Activated T-helper 1 cell treated with Interleukin-2 at 50 U/mL for 16 hours (primary cell): ENCODE measurements at regions not wholly inside any gene's neighbourhood (a gene's known extent, or its start where the extent isn't known, plus 50 kb on each side); places are given as distances from the start of the nearest gene placed in this dataset.
"Not testable (repeated sequence)": the region's sequence is repeated elsewhere in the genome, so short reads cannot be mapped to it uniquely, and the experiment has no call there.

Experiments
- DNase-seq: peaks from one replicate; pipeline ENCODE4 v3.0.0-alpha.2; 2020; ENCODE audit warnings: low read depth

DNA sequence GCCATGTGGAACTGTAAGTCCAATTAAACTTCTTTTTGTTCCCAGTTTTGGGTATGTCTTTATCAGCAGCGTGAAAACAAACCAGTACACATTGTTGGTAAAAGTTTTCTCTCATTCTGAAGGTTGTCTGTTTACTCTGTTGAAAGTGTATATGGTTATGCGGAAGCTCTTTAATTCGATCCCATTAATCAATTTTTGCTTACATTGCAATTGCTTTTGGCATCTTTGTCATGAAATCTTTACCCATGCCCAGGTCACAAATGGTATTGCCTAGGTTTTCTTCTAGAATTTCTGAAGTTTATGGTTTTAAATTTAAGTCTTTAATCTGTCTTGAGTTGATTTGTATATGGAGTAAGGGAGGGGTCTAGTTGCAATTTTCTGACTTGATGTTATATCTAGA is 1901.9 kb downstream of the MAT2B start:
- DNase-seq, result no peak

DNA sequence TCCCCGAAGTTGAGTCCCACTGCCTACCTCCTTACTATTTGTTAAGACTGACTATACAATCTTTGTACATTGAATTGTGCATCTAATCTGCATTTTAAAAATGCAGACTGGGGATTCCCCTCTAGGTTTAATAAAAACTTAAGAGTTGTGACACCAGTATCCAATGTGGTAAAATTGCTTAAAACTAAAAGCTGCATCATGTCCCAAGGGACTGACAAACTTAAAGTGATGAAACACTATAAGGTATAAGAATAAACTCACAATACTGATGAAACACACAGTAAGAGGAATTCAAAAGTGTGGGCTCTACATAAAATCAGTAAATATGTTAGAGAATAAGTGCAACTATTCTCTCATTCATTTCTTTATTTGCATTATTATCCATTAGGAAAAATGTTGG is 1905.1 kb downstream of the MAT2B start:
- no peak for DNase-seq

DNA sequence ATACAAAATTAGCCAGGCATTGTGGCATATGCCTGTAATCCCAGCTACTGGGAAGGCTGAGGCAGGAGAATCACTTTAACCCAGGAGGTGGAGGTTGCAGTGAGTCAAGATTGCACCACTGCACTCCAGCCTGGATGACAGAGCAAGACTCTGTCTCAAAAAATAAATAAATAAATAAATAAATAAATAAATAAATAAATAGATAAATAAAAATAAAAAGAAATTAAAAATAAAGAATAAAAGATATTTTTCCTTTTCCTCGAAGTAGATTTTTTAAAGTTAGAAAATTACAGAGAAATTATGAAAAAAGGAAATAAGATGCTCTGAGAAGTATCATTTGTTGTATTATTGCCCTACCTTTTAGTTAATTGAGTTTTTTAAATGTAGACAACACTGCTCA is 1906.1 kb downstream of the MAT2B start:
- DNase-seq, result not testable (repeated sequence)

DNA sequence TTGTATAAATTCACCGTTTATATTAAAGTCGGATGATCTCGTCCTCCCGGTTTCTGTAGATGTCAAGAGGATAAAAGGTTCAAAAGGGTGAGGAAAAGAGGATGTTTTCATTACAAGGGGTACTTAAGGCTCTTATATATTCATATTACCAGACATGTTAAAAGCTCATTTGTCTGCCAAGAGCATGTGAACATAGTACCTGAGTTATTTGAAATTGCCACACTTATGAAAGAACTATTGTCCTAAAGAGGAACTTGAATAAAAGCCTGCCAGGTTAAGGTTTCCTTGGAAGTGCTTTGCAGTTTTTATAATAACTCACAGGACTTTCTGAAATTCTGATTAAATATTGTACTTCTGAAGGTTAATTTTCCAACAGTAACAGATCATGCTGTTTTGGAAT is 1915.1 kb downstream of the MAT2B start:
- DNase-seq, result no peak

DNA sequence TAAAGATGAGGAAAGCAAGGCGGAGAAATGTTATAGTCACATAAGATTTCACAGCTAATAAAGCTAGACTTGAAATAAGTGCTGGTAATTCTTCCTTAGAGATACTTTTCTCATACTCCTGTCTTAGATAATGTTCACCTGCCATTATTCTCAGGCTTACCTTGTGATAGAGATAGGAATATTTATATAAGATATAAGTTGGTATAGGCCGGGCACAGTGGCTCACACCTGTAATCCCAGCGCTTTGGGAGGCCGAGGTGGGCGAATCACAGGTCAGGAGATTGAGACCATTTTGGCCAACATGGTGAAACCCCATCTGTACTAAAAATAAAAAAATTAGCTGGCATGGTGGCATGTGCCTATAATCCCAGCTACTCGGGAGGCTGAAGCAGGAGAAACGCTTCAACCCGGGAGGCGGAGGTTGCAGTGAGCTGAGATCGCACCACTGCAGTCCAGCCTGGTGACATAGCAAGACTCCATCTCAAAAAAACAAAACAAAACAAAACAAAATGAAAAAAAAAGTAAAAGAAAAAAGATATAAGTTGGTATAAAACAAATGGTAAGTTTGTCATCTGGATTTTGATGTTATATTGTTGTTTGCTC is 1918.4 kb downstream of the MAT2B start:
- no peak for DNase-seq

DNA sequence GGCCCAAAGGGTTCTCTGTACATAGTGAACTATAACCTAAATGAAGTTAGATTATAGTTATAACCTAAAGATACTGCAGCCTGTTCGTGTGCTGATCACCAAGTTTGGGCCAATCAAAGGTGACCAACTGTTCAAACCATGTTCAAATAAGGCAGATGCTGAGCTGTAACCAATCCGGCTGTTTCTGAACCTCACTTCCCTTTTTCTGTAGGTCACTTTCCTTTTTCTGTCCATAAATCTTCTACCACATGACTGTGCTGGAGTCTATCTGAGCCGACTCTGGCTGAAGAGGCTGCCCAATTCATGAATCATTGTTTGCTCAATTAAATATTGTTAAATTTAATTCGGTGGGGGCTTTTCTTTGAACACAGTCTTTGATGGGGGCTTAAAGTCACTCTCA is 1920.2 kb downstream of the MAT2B start:
- no peak for DNase-seq

DNA sequence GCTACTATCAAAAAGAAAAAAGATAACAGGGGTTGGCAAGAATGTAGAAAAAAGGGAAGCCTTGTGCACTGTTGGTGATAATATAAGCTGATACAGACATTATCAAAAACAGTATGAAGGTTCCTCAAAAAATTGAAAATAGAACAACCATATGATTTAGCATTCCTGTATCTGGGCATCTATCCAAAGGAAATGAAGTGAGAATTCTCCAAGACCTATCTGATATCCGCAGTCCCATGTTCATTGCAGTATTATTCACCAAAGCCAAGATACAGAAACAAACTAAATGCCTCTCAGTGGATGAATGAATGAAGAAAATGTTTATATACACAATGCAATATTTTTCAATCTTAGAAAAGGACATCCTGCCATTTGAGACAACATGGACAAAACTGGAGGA is 1943.3 kb downstream of the MAT2B start:
- DNase-seq, result no peak

DNA sequence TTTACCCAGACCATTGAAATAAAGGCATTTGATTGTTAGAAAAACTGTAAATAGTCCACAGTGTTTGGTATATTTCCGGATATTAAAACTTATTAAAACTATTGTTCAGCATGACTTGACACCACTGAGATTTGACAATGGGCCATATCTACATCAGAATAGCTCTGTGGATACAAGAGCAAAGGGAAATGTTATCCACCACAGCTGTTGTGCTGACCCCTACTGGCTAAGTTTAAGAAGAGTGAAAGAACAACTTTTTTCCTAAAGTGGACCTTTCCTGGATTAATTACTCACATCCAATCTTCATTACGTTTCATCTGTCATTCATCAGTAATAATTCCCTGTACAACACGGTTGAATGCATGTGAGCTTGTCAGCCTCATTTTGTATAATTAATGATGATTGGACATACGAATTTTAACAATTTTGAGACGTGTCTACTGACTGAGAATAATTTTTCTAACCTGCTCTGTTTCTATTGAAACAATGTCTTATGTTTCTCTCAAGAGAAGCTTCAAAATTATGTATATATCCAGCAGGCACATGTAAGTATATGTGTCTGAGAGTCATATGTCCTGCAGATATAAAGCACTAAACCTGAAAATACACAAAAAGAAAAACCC is 1952.6 kb downstream of the MAT2B start:
- DNase-seq, result no peak

DNA sequence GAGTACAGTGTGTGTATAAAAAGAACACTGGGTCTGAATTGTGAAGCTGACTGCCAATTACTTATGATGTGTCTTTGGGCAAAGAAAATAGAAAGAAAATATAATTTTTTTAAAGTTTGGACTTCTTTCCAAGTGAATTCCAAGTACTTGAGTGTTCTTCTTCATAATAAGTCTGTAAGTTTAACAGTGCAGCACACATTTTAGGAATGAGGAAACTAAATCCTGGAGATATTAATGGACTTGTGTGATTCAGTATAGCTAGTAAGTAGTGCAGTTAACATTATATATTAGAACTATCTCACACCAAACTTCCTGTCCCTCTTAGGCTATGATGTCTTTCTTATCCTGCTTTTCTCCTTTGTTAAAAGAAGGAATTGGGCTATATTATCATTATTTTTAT is 1953.8 kb downstream of the MAT2B start:
- no peak for DNase-seq

DNA sequence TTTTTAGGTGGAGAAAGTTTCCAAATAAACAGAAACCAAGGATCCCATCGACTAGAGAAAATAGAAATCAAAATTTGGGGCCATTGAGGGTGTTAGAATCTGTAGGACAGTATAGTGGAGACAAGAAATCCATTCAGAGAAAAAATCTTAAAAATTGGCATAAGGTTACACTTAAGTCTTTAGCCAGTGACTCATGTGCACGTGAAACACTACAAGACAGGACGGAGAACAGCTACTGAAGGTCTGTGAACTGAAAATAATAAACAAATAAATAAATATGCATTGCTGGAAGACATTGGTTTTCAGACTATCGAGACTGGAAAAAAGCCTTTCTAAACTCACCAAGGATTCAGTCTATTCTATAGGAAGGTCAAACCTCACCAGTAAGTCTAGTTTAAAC is 1955.5 kb downstream of the MAT2B start:
- DNase-seq, result no peak

DNA sequence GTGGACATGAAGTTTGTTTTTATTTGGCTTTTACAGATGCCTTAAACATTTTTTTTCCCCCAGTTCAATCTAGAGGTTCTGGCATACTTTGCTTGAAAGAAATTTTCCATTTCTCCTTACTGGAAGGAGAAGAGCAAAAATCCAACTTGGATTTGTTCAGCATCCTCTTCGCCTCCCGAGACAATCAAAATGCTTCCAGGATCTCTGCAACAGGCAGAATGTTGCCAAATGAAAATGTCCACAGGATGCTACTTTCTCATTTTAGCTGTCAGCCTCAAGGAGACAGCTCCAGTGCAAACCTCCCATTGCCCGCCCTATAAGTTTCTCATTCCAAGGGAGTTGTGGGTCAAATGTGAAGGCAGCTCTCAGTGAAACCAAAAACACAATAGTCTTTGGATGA is 1972.1 kb downstream of the MAT2B start:
- DNase-seq, result no peak

DNA sequence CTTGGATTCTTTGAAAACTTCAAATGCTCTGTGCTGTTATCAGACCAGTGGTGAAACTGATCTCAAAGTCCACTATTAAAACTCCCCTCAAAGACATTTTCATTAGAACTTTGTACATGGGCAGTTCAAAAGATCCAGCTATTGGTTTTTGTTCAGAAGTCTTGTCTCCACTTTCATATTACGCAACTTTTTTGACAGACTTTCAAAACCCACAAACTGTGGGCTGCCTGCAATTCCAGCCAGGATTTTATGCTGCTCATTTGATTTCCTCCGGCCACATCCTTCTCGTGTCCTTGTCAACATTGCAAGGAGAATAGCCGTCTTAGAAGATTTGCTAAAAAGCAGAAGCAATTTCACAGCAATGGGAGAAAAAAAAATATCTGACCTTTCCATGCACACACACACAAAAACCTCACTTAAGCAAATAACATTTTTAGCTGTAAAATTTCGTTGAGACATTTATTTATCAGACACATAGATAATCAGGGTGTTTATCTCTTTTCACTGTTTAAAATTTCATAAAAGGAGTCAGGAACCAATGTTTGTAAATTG is 1990.5 kb downstream of the MAT2B start:
- no peak for DNase-seq

DNA sequence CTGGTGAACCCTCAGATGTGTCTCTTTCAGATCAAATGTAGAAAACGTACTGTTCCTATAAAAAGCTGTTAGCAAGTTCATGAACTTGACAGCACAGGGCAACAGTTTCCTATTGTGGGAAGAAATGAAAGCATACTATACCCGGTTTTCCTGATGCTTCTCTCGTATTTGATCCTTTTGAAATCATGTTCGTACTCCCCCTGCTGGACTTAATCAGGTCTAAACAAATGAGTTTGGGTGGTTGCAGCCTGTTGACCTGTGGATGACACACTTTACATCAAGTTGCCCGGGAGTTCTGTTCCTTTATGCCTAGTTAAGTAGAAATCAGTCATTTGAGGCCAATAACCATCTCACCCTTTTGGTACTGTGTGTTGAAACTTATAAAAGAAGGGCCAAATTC is 1992.3 kb downstream of the MAT2B start:
- no peak for DNase-seq

DNA sequence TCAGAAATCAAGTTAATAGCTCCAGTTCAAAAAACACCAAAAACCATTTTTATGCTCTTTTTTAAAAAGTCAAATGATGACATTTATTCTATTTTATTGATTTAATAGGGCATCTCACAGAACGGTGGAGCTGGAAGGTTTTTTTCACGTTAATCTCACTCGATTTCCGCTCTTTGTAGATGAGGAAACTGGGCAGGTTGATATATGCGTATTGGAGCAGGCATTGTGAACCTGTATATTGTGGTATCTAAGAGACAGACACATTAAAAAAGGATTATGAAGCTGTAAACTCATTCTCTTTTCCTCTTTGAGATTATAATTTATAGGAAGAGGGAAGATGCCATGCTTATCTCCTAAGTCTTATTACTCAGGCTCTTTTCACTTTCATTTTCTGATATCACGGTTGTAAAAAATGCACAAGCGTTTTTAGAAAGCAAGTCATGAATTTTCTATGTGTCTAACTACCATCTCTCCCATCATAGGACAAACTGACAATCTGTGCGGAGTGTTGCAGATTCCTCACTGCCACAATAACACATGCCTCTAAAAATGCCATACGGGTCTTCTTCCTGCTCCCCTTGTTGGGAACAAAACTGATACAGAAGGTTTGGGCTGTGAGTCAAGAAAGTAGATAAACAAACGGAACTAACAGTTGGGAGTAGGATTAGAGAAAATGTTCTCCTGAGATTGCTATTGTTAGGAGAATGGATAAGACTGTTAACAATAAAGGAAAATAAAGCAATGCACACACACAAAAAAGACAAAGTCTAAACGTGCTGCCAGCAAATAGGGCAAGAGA is 1997.7 kb downstream of the MAT2B start:
- DNase-seq, result no peak

DNA sequence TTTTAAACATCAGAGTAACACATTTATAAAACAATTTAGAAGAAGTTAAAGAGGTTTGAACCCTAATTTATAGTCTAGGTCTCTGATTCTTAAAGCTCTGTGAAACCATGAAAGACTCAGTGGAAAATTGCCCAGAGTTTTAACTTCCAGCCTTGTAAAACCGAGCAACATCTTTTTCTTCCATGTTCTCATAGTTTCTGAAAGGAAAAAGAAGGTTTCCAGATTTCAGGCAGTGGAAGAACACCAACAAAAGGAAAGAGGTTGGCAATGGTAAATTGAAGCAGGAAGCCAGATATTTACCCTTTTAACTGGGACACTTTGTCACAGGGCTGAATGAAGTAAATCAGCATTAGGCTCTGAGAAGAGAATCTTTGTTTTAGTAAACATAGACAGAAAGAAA is 1999.3 kb downstream of the MAT2B start:
- DNase-seq, result no peak

DNA sequence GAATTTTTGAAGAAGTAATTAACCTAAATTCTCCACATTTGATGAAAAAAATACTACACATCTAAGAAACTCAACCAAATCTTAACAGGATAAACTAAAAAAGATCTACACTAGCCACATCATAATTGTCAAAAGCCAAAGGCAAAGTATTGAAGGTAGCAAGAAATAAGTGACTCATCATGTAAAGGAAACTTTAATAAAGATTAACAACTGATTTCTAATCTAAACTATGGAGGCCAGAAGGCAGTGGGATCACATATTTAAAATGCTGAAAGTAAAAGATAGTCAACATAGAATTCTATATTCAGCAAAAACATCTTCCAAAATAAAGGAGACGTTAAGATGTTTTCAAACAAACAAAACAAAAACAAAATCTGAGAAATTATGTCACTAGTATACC is 2002.9 kb downstream of the MAT2B start:
- no peak for DNase-seq

DNA sequence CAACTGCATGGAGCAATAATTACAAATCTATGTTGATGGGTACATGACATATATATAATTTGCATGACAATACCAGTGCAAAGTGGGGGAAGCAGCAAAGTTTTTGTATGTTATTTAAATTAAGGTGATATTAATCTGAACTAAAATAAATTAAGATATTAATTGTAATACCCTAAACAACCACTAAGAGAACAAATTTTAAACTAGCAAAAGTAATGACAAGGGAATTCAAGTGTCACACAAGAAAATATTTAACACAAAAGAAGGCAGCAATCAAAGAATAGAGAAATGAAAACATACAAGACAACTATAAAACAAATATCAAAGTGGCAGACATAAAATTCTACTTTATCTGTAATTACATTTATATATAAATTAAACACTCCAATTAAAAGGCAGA is 2003.4 kb downstream of the MAT2B start:
- no peak for DNase-seq

DNA sequence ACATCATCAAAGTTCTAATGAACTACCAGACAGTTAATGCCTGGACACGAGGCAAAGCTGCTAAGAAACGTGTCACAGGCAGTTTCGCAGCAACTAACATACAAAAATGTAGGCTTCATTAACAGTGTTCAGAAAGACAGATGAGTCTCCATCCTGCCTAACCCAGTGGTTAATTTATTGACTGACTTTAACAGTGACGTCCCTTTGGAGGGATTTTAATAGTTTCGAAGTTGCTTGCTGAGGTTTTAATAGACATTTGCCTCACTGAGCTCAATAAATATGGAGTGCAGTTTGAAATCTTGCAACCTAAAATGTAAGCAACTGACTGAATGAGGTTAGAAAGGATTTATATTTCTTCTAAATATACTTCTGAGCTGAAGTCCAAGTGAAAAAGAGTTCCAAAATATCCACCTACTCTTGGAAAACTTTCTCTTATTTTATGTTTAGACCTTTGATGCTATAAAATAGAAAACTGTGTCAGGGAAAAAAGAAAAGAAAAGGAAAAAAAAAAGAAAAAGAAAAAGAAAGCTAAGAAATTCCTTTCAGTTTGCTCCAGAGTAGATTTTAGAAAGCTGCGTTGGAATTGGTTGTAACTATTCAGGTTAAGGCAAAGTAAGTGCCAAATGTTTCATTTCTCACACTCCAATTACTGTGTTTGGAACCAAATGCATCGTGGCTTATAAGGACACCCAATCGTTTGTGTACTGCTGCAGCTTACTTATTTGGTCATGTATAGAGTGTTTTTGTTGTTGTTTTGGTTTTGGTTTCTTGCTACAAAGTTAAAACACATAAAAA is 2016.6 kb downstream of the MAT2B start:
- DNase-seq, result no peak

DNA sequence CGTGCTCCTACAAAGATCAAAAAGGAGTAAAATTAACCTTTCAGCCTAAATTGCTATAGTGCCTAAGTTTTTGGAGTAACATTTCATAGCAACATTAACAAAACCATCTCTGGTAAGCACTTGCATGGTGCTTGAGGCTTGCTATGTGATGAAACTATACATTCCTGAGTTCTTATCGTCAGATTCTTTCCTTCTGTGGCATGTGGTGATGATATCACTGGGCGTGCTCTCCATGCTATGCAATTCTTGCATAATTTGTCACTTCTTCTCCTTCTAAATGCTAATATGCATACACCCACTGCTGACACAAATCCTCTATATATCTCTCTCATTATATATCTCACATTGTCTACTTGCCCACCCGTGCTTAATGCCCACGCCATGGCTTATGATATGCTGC is 2019.9 kb downstream of the MAT2B start:
- no peak for DNase-seq

DNA sequence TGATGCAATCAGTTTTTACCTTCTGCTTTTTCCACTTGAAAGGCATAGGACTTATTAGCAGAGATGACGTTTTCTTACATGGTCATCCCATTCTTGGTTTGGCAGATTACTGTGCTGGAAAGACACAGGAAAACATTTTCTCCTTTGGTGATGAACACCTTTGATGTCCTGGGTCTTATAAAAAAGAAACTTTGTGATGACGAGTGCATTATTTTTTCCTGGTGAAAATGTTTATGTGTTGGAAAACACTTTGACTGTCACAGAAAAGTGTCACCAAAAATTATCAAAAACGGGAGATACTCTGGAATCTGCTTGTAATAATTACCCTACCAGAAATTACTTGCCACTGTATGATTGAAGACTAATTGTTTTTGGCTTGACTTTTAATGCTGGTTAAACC is 2020.9 kb downstream of the MAT2B start:
- DNase-seq, result no peak

DNA sequence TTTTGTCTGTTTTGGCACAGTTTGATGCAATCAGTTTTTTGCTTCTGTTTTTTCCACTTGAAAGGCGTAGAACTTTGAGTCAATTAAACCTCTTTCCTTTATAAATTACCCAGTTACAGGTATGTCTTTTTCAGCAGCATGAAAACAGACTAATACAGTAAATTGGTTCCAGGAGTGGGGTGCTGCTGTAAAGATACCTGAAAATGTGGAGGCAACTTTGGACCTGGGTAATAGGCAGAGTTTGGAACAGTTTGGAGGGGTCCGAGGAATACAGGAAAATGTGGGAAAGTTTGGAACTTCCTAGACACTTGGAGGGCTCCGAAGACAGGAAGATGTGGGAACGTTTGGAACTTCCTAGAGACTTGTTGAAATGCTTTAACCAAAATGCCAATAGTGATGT is 2022.2 kb downstream of the MAT2B start:
- no peak for DNase-seq

DNA sequence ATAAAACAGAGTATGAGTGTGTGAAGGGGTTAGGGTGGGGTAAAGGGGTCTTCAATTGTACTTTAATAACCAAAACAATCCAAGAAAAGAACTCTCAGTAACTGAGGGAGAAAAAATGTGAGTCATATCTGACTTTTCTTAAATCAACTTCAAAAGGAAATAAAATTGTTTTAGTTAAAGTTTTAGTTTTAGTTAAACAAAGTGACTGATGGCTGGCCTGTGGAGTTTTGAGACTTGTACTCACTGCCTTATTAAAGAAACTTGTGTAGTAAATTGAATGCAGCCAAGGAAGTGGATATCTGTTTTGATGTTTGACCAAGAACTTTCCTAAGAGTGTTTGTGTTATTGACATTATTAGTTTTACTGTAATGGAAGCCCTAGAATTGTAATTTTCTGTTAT is 2032.6 kb downstream of the MAT2B start:
- no peak for DNase-seq

DNA sequence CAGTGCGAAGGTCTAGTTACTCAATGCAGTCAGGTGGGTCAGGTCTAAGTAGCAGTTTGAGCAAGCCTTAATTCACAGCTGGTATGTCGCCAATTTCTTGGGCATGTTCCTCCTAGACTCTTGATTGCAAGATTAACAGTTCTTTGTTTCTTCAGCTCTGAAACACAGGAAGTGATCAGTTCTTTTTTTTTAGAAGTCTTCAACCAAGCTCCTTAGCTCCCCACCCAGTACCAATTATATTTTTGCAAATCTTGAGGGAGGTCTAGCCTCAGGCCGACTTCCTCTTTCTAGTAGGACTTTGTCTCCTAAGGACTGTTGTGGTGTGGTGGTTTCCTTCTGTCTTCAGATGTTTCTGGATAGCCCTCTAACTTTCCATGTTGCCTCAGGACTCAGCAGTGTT is 2054.2 kb downstream of the MAT2B start:
- DNase-seq, result no peak
